ENCODE measurements at regions not wholly inside any gene's neighbourhood (a gene's known extent, or its start where the extent isn't known, plus 50 kb on each side); places are given as distances from the start of the nearest gene placed in this dataset.
"Not testable (repeated sequence)": the region's sequence is repeated elsewhere in the genome, so short reads cannot be mapped to it uniquely, and the experiment has no call there.

DNA sequence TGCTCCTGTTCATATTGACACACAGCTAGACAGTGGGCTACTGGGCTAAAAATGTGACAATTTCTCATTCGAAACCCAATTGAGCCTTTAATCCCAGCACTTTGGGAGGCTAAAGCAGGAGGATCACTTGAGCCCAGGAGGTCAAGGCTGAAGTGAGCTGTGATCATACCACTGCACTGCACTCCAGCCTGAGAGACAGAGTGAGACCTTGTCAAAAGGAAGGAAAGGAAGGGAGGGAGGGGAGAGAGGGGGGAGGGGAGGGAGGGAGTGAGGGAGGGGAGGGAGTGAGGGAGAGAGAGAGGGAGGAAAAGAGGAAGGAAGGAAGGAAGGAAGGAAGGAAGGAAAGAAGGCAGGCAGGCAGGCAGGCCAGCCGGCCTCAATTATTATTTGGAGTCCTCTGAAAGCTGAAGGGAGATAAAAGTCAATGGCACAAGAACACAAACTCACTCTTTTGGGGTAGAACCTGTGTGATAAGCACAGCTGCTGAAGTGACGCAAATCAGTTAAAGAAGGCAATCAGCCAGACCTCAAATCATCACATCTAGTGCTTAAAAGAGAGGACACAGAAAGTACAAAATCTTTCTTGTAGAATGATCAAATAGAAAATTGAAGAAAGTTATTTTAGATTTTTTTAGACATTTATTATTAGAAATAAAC is 98.1 kb downstream of the CCDC71L start:
- no peak for DNase-seq (ENCODE audit: low read depth)

DNA sequence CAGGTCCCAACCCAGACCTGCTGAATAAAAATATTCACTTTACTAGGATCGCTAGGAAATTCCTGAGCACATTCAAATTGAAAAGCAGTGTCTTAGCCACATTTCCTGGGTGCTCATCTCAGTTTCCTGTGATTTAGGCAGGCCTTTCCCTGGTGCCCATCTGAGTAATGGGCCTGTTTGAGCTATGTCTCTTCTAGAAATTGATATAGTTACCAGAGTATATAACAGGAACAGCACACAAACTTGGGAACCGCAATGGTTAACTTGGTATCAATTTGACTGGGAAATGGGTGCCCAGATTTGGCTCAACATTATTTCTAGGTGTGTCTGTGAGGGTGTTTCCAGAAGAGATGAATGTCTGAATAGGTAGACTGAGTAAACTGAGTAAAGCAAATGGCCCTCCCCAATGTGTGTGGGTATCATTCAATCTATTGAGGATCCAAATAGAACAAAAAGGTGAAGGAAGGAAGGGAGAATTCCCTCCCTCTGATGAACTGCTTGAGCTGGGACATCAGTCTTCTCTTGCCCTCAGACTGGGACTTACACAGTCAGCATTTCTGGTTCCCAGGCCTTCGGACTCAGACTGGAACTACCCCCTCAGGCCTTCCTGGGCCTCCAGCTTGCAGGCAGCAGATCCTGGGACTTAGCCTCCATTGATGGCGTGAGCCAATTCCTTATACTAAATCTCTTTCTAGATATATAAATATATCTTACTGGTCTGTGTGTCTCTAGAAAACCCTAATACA is 99.1 kb downstream of the CCDC71L start:
- no peak for DNase-seq (ENCODE audit: low read depth)

DNA sequence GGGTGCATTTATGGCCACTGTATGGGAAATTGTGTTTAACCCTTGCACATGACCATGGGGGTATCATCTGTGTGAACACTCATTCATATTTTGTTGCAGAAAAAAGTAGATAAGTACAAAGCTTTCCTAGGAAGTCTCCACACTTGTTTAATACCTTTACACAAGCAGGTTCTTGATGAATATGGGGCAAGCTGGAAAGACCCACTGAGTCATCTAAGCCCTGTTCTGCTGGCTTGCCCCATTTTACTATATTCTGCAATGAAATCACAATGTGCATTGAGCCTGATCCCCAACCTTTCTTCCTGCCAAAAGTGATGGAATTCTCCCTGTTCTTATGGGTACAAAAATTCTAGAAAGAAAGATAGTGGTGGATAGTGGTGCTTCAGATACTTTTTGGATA is 99.8 kb downstream of the CCDC71L start:
- no peak for DNase-seq (ENCODE audit: low read depth)

DNA sequence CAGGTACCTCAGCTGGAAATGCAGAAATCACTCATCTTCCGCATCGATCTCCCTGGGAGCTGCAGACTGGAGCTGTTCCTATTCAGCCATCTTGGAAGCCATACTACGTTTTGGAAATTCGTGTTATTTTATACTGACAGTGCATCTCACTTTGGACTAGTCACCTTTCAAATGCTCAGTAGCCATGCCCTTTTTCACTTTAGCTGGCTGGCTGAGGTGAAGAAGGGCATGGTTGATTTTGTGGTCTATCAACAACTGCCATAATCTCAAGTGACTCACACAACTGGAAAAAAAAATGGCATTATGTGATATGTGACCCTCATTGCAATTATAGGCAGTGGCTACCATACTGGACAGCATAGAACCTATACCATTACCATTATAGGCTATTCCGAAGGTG is 100.5 kb downstream of the CCDC71L start:
- DNase-seq (ENCODE audit: low read depth), result no peak

GRCh38 chr7:106556244-106556643 is 104.7 kb downstream of the CCDC71L start:
- not testable (repeated sequence) for DNase-seq (ENCODE audit: low read depth)

- DNase-seq (ENCODE audit: low read depth), result not testable (repeated sequence)
These were observed 106.3 kb downstream of the CCDC71L start for GRCh38 chr7:106554623-106555022.

DNA sequence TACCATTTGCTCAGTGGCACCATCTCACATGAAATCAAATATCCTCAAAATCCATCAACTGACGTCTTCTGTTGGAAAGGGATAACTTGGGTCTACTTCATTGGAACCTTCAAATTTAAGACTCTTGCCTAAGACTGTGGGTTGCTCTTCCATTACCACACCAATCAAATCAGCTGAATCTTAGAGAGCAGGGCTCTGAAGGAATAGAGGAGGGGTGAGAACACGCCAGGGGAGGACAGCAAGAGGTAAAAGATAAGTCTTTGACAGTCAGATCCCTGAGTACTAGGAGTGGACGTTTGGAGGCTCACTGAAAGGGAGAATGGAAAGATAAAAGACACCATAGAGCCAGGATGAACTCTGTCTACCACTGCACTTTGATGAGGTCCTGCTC is 107.5 kb downstream of the CCDC71L start:
- DNase-seq (ENCODE audit: low read depth), result no peak

- no peak for DNase-seq (ENCODE audit: low read depth)
These were observed 108.1 kb downstream of the CCDC71L start for GRCh38 chr7:106552645-106553445.

DNA sequence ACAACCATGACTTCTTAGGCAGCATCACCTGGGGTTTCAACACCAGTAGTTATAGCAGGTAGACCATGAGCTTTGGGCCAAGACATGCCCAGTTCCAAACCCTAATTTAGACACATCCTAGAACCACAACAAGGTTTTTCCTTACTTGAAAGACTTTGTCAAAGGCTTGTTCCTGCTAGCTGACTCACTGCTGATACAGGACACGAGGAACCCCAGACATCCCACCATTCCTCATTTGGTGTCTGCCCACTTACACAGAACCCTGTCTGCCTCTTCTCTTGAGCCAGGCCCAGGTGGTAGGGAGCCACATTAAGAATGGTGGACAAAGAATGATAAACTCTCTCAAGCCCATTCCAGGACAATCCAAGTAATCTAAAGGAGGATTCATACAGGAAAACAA is 109.0 kb downstream of the CCDC71L start:
- DNase-seq (ENCODE audit: low read depth), result no peak

- no peak for DNase-seq (ENCODE audit: low read depth)
These were observed 112.5 kb downstream of the CCDC71L start for GRCh38 chr7:106548491-106548890.

- DNase-seq (ENCODE audit: low read depth), result no peak
These were observed 115.7 kb downstream of the CCDC71L start for GRCh38 chr7:106545275-106545674.

DNA sequence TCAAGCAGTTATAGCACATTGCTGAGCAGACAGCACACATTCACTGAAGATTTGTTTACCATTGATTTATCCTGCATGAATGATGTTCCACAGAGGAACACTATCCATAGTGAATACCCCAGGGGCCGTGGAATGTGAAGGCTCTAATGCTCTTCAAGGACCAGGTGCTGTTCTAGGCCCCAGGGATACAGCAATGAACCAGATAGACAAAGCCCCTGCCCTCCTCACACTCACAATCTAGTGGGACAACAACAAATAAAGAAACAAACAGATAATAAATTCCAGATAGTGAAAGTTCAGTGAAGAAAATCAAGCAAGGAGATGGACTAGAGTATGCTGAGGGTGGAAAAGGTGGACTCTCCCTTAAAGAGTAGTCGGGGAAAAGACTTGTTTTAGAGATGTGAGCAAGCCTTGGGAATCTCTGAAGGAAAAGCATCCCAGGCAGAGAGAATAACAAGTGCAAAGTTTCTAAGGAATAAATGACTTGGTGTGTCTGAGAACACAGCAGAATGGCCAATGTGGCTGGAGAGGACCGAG is 117.7 kb downstream of the CCDC71L start:
- DNase-seq (ENCODE audit: low read depth), result no peak

GRCh38 chr7:106542550-106543220 is 118.3 kb downstream of the CCDC71L start:
- no peak for DNase-seq (ENCODE audit: low read depth)

- DNase-seq (ENCODE audit: low read depth), result no peak
These were observed 122.3 kb downstream of the CCDC71L start for GRCh38 chr7:106538638-106539037.

DNA sequence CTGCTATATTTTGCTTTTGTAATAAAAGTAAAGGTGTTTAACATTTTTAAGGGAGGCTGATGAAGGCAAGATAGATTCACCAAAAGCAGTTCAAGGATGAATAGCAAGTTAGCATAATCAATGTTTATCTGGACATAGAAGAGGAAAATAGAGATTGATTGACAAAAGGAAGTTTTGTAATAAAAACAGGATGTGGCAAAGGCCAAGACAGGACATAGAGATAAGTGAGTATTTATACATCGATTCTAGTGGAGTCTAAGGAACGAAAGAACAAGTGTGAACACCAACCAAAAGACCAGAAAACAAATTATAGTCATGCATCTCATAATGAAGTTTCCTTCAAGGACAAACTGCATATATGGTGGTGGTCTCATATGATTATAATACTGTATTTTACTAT is 123.8 kb downstream of the CCDC71L start:
- DNase-seq (ENCODE audit: low read depth), result no peak

DNA sequence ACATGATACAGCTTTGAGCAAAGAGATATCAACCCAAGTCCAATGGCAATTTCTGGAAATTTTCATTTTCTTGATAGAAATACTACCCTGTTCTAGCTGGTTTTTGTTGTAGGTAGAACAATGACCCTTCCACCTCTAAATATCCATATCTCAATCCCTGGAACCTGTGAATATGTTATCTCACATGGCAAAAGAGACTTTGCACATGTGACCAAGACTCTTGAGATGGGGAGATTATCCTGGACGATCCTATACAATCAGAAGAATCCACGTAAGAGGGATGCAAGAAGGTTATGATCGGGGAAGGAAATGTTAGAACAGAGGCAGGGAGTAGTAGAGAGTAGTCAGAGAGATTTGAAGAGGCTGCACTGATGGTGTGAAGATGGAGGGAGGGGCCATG is 124.9 kb downstream of the CCDC71L start:
- DNase-seq (ENCODE audit: low read depth), result no peak

GRCh38 chr7:106535234-106535932 is 125.6 kb downstream of the CCDC71L start:
- no peak for DNase-seq (ENCODE audit: low read depth)

- no peak for DNase-seq (ENCODE audit: low read depth)
These were observed 126.6 kb downstream of the CCDC71L start for GRCh38 chr7:106534271-106534846.

DNA sequence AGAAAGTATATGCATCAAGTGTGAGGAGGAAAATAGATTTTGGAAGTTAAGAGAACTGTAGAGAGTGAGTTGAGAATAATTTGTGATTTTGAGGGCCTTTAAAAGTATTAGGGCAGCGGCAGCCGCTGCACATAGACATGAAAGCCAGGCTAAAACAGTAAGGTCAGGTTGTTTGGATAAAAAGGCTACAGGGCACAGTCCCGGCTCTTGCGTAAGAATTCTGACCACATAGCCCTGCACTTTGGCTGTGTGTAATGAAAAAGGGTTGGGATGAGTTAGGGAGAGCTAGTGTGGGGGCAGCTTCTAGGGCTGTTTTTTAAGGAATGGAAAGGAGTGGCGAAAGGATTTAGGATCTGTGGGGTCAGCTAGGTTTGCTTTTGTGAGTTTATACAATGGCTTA is 130.8 kb downstream of the CCDC71L start:
- DNase-seq (ENCODE audit: low read depth), result not testable (repeated sequence)

GRCh38 chr7:106526617-106527016 is 134.3 kb downstream of the CCDC71L start:
- not testable (repeated sequence) for DNase-seq (ENCODE audit: low read depth)

DNA sequence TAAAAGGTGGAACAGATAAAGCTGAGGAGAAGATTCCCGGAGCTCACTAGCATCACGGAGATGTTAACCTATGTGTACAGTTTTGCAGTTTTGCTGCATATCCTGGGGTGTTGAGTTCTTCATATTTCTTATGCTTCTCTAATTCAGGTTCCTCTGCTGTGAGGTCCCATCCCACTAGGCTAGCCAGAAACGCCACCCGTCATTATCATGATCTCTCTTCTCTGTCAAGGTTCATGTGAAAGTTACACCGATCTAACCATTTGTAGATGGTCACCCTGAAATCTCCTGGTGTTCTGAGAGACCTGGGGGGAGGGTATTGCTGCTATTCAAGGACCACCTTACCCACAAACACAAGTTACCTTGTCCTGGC is 136.3 kb downstream of the CCDC71L start:
- DNase-seq (ENCODE audit: low read depth), result no peak
